GM23338 (cell line): ENCODE measurements at regions not wholly inside any gene's neighbourhood (a gene's known extent, or its start where the extent isn't known, plus 50 kb on each side); places are given as distances from the start of the nearest gene placed in this dataset.

ENCODE experiments used
- ATAC-seq: fragments of 200-7000 bp; cut with Tn5 transposase; 3 replicates; pipeline ENCODE4 v1.9.1; 2020
- DNase-seq: peaks from one replicate; pipeline ENCODE4 v3.0.0-alpha.2; 2015; ENCODE audit warnings: low spot score
- H2AFZ ChIP-seq: fragments of 200-600 bp; sonication (generic); 2 replicates; pipeline ENCODE4 v1.8.0; 2016; ENCODE audit warnings: antibody characterized with exemption, mild to moderate bottlenecking, moderate library complexity
- H3F3A ChIP-seq: fragments of 200-600 bp; sonication (generic); replicated peaks from 2 replicates; pipeline ENCODE4 v1.8.0; 2017; ENCODE audit warnings: antibody characterized with exemption, mixed run types, low read depth
- H3K27ac ChIP-seq: fragments of 200-600 bp; sonication (generic); 2 replicates; pipeline ENCODE4 v1.6.1; 2016; ENCODE audit warnings: low read depth
- H3K27me3 ChIP-seq: fragments of 200-600 bp; sonication (generic); 2 replicates; pipeline ENCODE4 v1.8.0; 2016; ENCODE audit warnings: mild to moderate bottlenecking, mixed run types, moderate library complexity; ENCODE audit not compliant: insufficient read depth
- H3K36me3 ChIP-seq: fragments of 200-600 bp; sonication (generic); 2 replicates; pipeline ENCODE4 v1.8.0; 2016; ENCODE audit warnings: mild to moderate bottlenecking; ENCODE audit not compliant: insufficient read depth
- H3K4me1 ChIP-seq: fragments of 200-600 bp; sonication (generic); 2 replicates; pipeline ENCODE4 v1.8.0; 2016; ENCODE audit warnings: mild to moderate bottlenecking, moderate library complexity; ENCODE audit not compliant: insufficient read depth
- H3K4me2 ChIP-seq: fragments of 200-600 bp; sonication (generic); 2 replicates; pipeline ENCODE4 v1.7.1; 2017; ENCODE audit warnings: mixed run types
- H3K4me3 ChIP-seq: fragments of 200-600 bp; sonication (generic); 2 replicates; pipeline ENCODE4 v1.6.1; 2016; ENCODE audit warnings: mixed run types
- H3K79me2 ChIP-seq: fragments of 200-600 bp; sonication (generic); replicated peaks from 2 replicates; pipeline ENCODE4 v1.8.0; 2017; ENCODE audit warnings: mild to moderate bottlenecking; ENCODE audit not compliant: insufficient read depth
- H3K9me2 ChIP-seq: fragments of 200-600 bp; sonication (generic); 2 replicates; pipeline ENCODE4 v1.8.0; 2017; ENCODE audit not compliant: insufficient read depth
- H4K20me1 ChIP-seq: fragments of 200-600 bp; sonication (generic); replicated peaks from 2 replicates; pipeline ENCODE4 v1.8.0; 2017; ENCODE audit warnings: mild to moderate bottlenecking; ENCODE audit not compliant: insufficient read depth
- H3K27ac Mint-ChIP-seq: 2 replicates; pipeline ENCODE4 v1.8.0; 2020; ENCODE audit warnings: inconsistent platforms, mild to moderate bottlenecking, moderate library complexity, mixed read lengths
- H3K27me3 Mint-ChIP-seq: 3 replicates; pipeline ENCODE4 v1.8.0; 2022; ENCODE audit warnings: low read depth, mild to moderate bottlenecking, moderate library complexity, mixed read lengths, inconsistent platforms; ENCODE audit not compliant: insufficient read depth, poor library complexity
- H3K36me3 Mint-ChIP-seq: 3 replicates; pipeline ENCODE4 v1.8.0; 2021; ENCODE audit warnings: low read depth, mild to moderate bottlenecking, inconsistent platforms, moderate library complexity, mixed read lengths
- H3K4me1 Mint-ChIP-seq: 3 replicates; pipeline ENCODE4 v1.8.0; 2020; ENCODE audit warnings: mild to moderate bottlenecking, inconsistent platforms, mixed read lengths
- H3K4me3 Mint-ChIP-seq: 3 replicates; pipeline ENCODE4 v1.8.0; 2021; ENCODE audit warnings: moderate library complexity, mild to moderate bottlenecking, inconsistent platforms, mixed read lengths
- H3K9me3 Mint-ChIP-seq: 3 replicates; pipeline ENCODE4 v1.8.0; 2020; ENCODE audit warnings: moderate library complexity, mild to moderate bottlenecking, inconsistent platforms, mixed read lengths
- CREB1 ChIP-seq: fragments of 250-450 bp; sonication (Bioruptor Pico); IDR thresholded peaks from 2 replicates; pipeline ENCODE4 v1.5.0; 2020; ENCODE audit warnings: low read depth, mild to moderate bottlenecking, moderate library complexity
- CTCF ChIP-seq, 2 experiments: fragments of 200-600 bp in 1 of 2; sonication (generic) in 1 of 2; conservative IDR thresholded peaks; 2 replicates each; pipeline versions ENCODE4 v1.5.1 to v1.6.1; 2016 to 2017; ENCODE audit warnings: antibody characterized with exemption in 2 of 2, low read depth in 2 of 2, mild to moderate bottlenecking in 2 of 2, moderate library complexity in 1 of 2
- EZH2 ChIP-seq: fragments of 200-600 bp; sonication (generic); IDR thresholded peaks from one replicate; pipeline ENCODE4 v1.8.0; 2017; ENCODE audit warnings: antibody characterized with exemption, mild to moderate bottlenecking, low read depth; ENCODE audit not compliant: unreplicated experiment
- EZH2phosphoT487 ChIP-seq: fragments of 200-600 bp; sonication (generic); IDR thresholded peaks from one replicate; pipeline ENCODE4 v1.8.1; 2018; ENCODE audit warnings: antibody characterized with exemption; ENCODE audit not compliant: unreplicated experiment
- JUNB ChIP-seq: IDR thresholded peaks from one replicate; pipeline ENCODE4 v1.6.1; 2016; ENCODE audit warnings: antibody characterized with exemption; ENCODE audit not compliant: unreplicated experiment
- POLR2AphosphoS5 ChIP-seq: IDR thresholded peaks from 2 replicates; pipeline ENCODE4 v1.6.1; 2016; ENCODE audit warnings: antibody characterized with exemption, low read depth
- REST ChIP-seq: IDR thresholded peaks from one replicate; pipeline ENCODE4 v1.6.1; 2018; ENCODE audit warnings: antibody characterized with exemption; ENCODE audit not compliant: unreplicated experiment
- STAT1 ChIP-seq: IDR thresholded peaks from one replicate; pipeline ENCODE4 v1.6.1; 2016; ENCODE audit warnings: antibody characterized with exemption; ENCODE audit not compliant: unreplicated experiment
- ZNF114 ChIP-seq: fragments of 250-450 bp; sonication (Bioruptor Pico); IDR thresholded peaks from 2 replicates; pipeline ENCODE4 v1.5.0; 2020; ENCODE audit warnings: mild to moderate bottlenecking, moderate library complexity
- ZNF331 ChIP-seq: fragments of 250-450 bp; sonication (Bioruptor Pico); IDR thresholded peaks from 2 replicates; pipeline ENCODE4 v1.5.0; 2020; ENCODE audit warnings: low read depth, mild to moderate bottlenecking, moderate library complexity

- no peak for TF ChIP-seq CREB1 (CRISPR knock-in tag)
- TF ChIP-seq EZH2: no peak
- no peak for TF ChIP-seq STAT1
- TF ChIP-seq JUNB: no peak
- Histone ChIP-seq H3K4me1 (no peaks in the 10 kb centered on the region), H3K36me3 (no peaks in the 10 kb centered on the region; the same call in 1 of the 2 replicates), H3K79me2 (no peaks in the 10 kb centered on the region), H3F3A (no peaks in the 10 kb centered on the region), H4K20me1 (no peaks in the 10 kb centered on the region), H3K4me2 (no peak overlapping the region), H3K27me3 (no peaks in the 10 kb centered on the region), H3K27ac (no peak overlapping the region), H3K9me2 (no peaks in the 10 kb centered on the region), H3K4me3 (no peak overlapping the region), H2AFZ (no peak overlapping the region)
- H3K36me3 Mint-ChIP-seq: no peaks in the 10 kb centered on the region
- DNase-seq (no peak), ATAC-seq (no peak)
- H3K27me3 Mint-ChIP-seq: no peaks in the 10 kb centered on the region
- no peak overlapping the region for H3K27ac Mint-ChIP-seq
- no peak overlapping the region for H3K4me3 Mint-ChIP-seq
- peaks cover 3% of the 10 kb centered on the region; the same call in 2 of the 3 replicates for H3K9me3 Mint-ChIP-seq
- no peaks in the 10 kb centered on the region for H3K4me1 Mint-ChIP-seq
Observed at GRCh38 chr9:106333481-106333880, 529.5 kb upstream of the ZNF462 start.

GRCh38 chr9:106334081-106334480 lies 528.9 kb upstream of the ZNF462 start:
- Histone ChIP-seq H4K20me1 (no peaks in the 10 kb centered on the region), H3K4me3 (no peak overlapping the region), H2AFZ (no peak overlapping the region), H3K9me2 (no peaks in the 10 kb centered on the region), H3K4me1 (no peaks in the 10 kb centered on the region), H3K79me2 (no peaks in the 10 kb centered on the region), H3K27me3 (no peaks in the 10 kb centered on the region), H3F3A (no peaks in the 10 kb centered on the region), H3K36me3 (no peaks in the 10 kb centered on the region; the same call in 1 of the 2 replicates), H3K27ac (no peak overlapping the region), H3K4me2 (no peak overlapping the region)
- no peaks in the 10 kb centered on the region for H3K36me3 Mint-ChIP-seq
- no peaks in the 10 kb centered on the region for H3K27me3 Mint-ChIP-seq
- no peak overlapping the region for H3K4me3 Mint-ChIP-seq
- H3K9me3 Mint-ChIP-seq: peaks cover 3% of the 10 kb centered on the region; the same call in 2 of the 3 replicates
- DNase-seq (no peak), ATAC-seq (no peak)
- H3K4me1 Mint-ChIP-seq: no peaks in the 10 kb centered on the region
- TF ChIP-seq ZNF331 (CRISPR knock-in tag): no peak
- no peak for TF ChIP-seq CTCF (conservative IDR thresholded peaks at IDR 0.05; ENCODE audit: low read depth in 2 of 2)
- TF ChIP-seq STAT1: no peak
- no peak for TF ChIP-seq ZNF114
- TF ChIP-seq EZH2phosphoT487: no peak
- no peak for TF ChIP-seq REST
- no peak for TF ChIP-seq POLR2AphosphoS5
- no peak for TF ChIP-seq JUNB
- no peak for TF ChIP-seq CREB1 (CRISPR knock-in tag)
- no peak overlapping the region for H3K27ac Mint-ChIP-seq
